Left lung (tissue), 4 donors: ENCODE measurements at regions not wholly inside any gene's neighbourhood (a gene's known extent, or its start where the extent isn't known, plus 50 kb on each side); places are given as distances from the start of the nearest gene placed in this dataset.

Source experiments
- ATAC-seq: fragments of 200-7000 bp; cut with Tn5 transposase; one replicate; pipeline ENCODE4 v1.9.1; 2020; ENCODE audit warnings: moderate library complexity
- DNase-seq, 4 donors: peaks; one replicate each; pipeline ENCODE4 v3.0.0-alpha.2; 2013 to 2020
- H3K27ac ChIP-seq, 2 donors: fragments of 200-600 bp; sonication (generic) in 1 of 2; one replicate each; pipeline versions ENCODE4 v1.5.0 to v1.8.0; 2020 to 2021
- H3K27me3 ChIP-seq, 2 donors: fragments of 200-600 bp; sonication (generic) in 1 of 2; one replicate each; pipeline versions ENCODE4 v1.5.0 to v1.8.0; 2020 to 2021
- H3K36me3 ChIP-seq, 2 donors: fragments of 200-600 bp; sonication (generic) in 1 of 2; one replicate each; pipeline versions ENCODE4 v1.5.0 to v1.8.0; 2020 to 2021
- H3K4me1 ChIP-seq, 2 donors: fragments of 200-600 bp; one replicate each; pipeline ENCODE4 v1.8.0; 2021
- H3K4me3 ChIP-seq, 2 donors: fragments of 200-600 bp; sonication (generic) in 1 of 2; one replicate each; pipeline versions ENCODE4 v1.5.0 to v1.8.0; 2020 to 2021; ENCODE audit warnings: mild to moderate bottlenecking in 1 of 2
- H3K9me3 ChIP-seq, 2 donors: fragments of 200-600 bp; sonication (generic) in 1 of 2; one replicate each; pipeline versions ENCODE4 v1.5.0 to v1.8.0; 2020 to 2021
- CTCF ChIP-seq, 2 donors: fragments of 200-600 bp; sonication (generic) in 1 of 2; IDR thresholded peaks; one replicate each; pipeline versions ENCODE4 v1.5.0 to v1.8.0; 2021; ENCODE audit warnings: antibody characterized with exemption in 2 of 2
- intact Hi-C, 2 donors: fragments of 100-400 bp; cut with DNase I; formaldehyde crosslinking; loops; one replicate each; pipeline versions ENCODE4 v1.11.2 to v1.14.2; 2022
- microRNA-seq, 2 donors: library from miRNA; unstranded; fragments of <30 nt; microRNA quantifications; one replicate each; pipeline ENCODE4, GENCODE V29; 2019
- donor health status: DM: no; HTN: yes; CAD: no.
- donor health status: DM: no; HTN: no; CAD: no.

GRCh38 chr5:143462431-143462830 lies 58.9 kb upstream of the NR3C1 start:
- intact Hi-C loops: no loop called here
- H3K27me3 ChIP-seq: no peaks in the 10 kb centered on the region
- H3K36me3 ChIP-seq: no peaks in the 10 kb centered on the region
- no peaks in the 10 kb centered on the region for H3K4me1 ChIP-seq
- TF ChIP-seq CTCF (IDR thresholded peaks at IDR 0.05): no peak
- H3K27ac ChIP-seq: no peak overlapping the region
- DNase-seq (no peak), ATAC-seq (no peak)
- H3K9me3 ChIP-seq: no peaks in the 10 kb centered on the region
- no peak overlapping the region for H3K4me3 ChIP-seq

- no peaks in the 10 kb centered on the region for H3K9me3 ChIP-seq
- no peak overlapping the region for H3K4me3 ChIP-seq
- DNase-seq (no peak), ATAC-seq (no peak)
- no peak overlapping the region for H3K27ac ChIP-seq
- intact Hi-C loops: no loop called here
- H3K36me3 ChIP-seq: no peaks in the 10 kb centered on the region
- H3K4me1 ChIP-seq: no peaks in the 10 kb centered on the region
- no peaks in the 10 kb centered on the region for H3K27me3 ChIP-seq
- TF ChIP-seq CTCF (IDR thresholded peaks at IDR 0.05): no peak
These were observed 55.9 kb upstream of the NR3C1 start for GRCh38 chr5:143459433-143459832.

GRCh38 chr5:143456952-143457547 lies 53.6 kb upstream of the NR3C1 start:
- TF ChIP-seq CTCF (IDR thresholded peaks at IDR 0.05): no peak
- no peak overlapping the region for H3K4me3 ChIP-seq
- intact Hi-C loops: no loop called here
- no peaks in the 10 kb centered on the region for H3K27me3 ChIP-seq
- ATAC-seq (peak; percentile 41), DNase-seq (no peak)
- H3K36me3 ChIP-seq: no peaks in the 10 kb centered on the region
- peaks cover 0 to 5% of the 10 kb centered on the region in 2 donors for H3K4me1 ChIP-seq
- H3K27ac ChIP-seq: no peak overlapping the region
- H3K9me3 ChIP-seq: no peaks in the 10 kb centered on the region

- intact Hi-C loops: no loop called here
- Histone ChIP-seq H3K4me3 (no peak overlapping the region), H3K36me3 (no peaks in the 10 kb centered on the region), H3K4me1 (peaks cover 0 to 5% of the 10 kb centered on the region in 2 donors), H3K27me3 (no peaks in the 10 kb centered on the region), H3K9me3 (no peaks in the 10 kb centered on the region), H3K27ac (no peak overlapping the region)
- no peak for TF ChIP-seq CTCF (IDR thresholded peaks at IDR 0.05)
- DNase-seq (no peak), ATAC-seq (no peak)
These were observed 51.5 kb upstream of the NR3C1 start for GRCh38 chr5:143454936-143455516.

GRCh38 chr5:143453720-143454119 lies 50.2 kb upstream of the NR3C1 start:
- DNase-seq (no peak), ATAC-seq (no peak)
- H3K27ac ChIP-seq: no peak overlapping the region
- no peaks in the 10 kb centered on the region for H3K36me3 ChIP-seq
- peaks cover 0 to 5% of the 10 kb centered on the region in 2 donors for H3K4me1 ChIP-seq
- H3K4me3 ChIP-seq: no peak overlapping the region
- intact Hi-C loops: no loop called here
- no peaks in the 10 kb centered on the region for H3K27me3 ChIP-seq
- TF ChIP-seq CTCF (IDR thresholded peaks at IDR 0.05): no peak
- no peaks in the 10 kb centered on the region for H3K9me3 ChIP-seq

Small RNAs in the stretch of these regions (microRNA-seq; reads per million reads assigned to microRNA genes)
- 0 reads per million in 2 donors for gene MIR5197
